ENCODE measurements at regions not wholly inside any gene's neighbourhood (a gene's known extent, or its start where the extent isn't known, plus 50 kb on each side); places are given as distances from the start of the nearest gene placed in this dataset.

DNA sequence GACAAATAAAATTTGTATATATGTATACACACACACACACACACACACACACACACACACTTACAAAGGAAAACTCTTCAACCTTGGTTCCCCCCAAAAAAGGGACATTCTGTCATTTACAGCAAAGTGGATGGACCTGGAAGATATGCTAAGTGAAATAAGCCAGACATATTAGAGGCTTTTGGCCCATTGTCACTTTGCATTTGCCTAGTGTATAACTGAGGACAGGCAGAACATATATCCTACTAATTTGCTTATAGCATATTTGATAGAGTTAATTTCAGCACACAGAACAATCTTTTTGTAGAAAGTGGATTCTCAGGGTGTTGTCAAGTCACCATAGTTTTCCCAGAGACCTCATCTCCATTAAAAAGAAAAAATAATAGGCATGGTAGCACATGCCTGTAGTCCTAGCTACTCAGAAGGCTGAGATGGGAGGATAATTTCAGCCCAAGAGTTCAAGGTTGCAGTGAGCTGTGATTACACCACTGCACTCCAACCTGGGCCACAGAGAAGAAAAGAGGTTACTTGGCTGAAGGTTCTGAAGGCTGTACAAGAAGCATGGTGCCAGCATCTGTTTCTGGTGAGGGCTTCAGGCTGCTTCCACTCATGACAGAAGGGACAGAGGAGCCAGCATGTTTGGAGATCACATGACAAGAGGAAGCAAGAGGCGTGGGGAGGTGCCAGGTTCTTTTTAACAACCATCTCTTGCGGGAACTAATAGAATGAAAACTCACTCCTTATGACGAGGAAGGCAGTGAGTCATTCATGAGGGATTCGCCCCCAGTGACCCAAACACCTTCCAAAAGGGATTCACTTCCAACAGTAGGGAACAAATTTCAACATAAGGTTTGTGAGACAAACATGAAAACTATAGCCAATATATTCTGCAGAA, 135.6 kb downstream of the TMEM168 start:
- no peaks in the 10 kb centered on the region for H3K36me3 ChIP-seq (ENCODE audit: control insufficient read depth in 2 of 2, extremely low read depth in 1 of 2, insufficient read depth in 1 of 2, low read length in 1 of 2)
- no peaks in the 10 kb centered on the region for H3K27me3 ChIP-seq (replicated peaks in 1 of 2; ENCODE audit: control insufficient read depth in 2 of 2, extremely low read depth in 1 of 2, insufficient read depth in 2 of 2, low read length in 1 of 2)
- H3K4me1 ChIP-seq (ENCODE audit: control insufficient read depth in 1 of 2, extremely low read depth in 1 of 2, insufficient read depth in 2 of 2, low read length in 2 of 2) = no peaks in the 10 kb centered on the region
- ATAC-seq (replicated peaks in 1 of 4) (no peak), DNase-seq (no peak)
- no peaks in the 10 kb centered on the region for H3K9me3 ChIP-seq
- no peak overlapping the region for H3K4me3 ChIP-seq (ENCODE audit: control insufficient read depth in 1 of 2, extremely low read depth in 1 of 2, low read length in 1 of 2)
- H3K27ac ChIP-seq (ENCODE audit: low read length) = no peak overlapping the region
- ChIA-PET CTCF (no interaction called here), POLR2A (no interaction called here)
- Mint-ChIP-seq H3K27ac (no peak overlapping the region), H3K27me3 (peaks cover 0 to 4% of the 10 kb centered on the region in 2 donors), H3K4me1 (no peaks in the 10 kb centered on the region), H3K36me3 (no peaks in the 10 kb centered on the region), H3K9me3 (peaks cover under 1 to 14% (median 4%) of the 10 kb centered on the region in 3 donors), H3K4me3 (no peak overlapping the region)
- no CpG with 5 or more reads among the region's 4 CpGs for WGBS (ENCODE audit: insufficient coverage)

DNA sequence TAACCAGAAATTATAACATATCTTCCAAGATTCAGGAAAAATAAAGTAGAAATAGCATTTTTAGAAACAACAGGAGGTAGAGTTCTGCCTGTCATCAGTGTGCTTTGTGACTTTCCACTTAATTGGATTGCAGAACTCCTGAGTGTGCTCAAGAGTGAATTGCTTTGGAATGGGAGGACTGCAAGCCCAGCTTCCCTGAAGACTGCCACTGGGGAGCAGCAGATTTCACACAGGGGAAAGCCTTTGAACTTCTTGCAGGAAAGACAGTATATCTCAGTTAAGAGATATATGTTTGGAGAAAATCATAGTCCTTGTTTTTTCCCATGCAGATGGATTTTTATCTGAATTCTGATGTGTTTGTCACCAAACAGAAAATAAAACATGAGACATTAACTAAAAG, 124.5 kb downstream of the TMEM168 start:
- Mint-ChIP-seq H3K27ac (no peak overlapping the region), H3K36me3 (no peaks in the 10 kb centered on the region), H3K4me1 (no peaks in the 10 kb centered on the region), H3K9me3 (no peaks in the 10 kb centered on the region), H3K27me3 (peaks cover 3 to 15% of the 10 kb centered on the region in 2 donors), H3K4me3 (no peak overlapping the region)
- ATAC-seq (replicated peaks in 1 of 4) (no peak), DNase-seq (no peak)
- Histone ChIP-seq H3K4me1 (ENCODE audit: control insufficient read depth in 1 of 2, extremely low read depth in 1 of 2, insufficient read depth in 2 of 2, low read length in 2 of 2) (no peaks in the 10 kb centered on the region), H3K36me3 (ENCODE audit: control insufficient read depth in 2 of 2, extremely low read depth in 1 of 2, insufficient read depth in 1 of 2, low read length in 1 of 2) (no peaks in the 10 kb centered on the region), H3K27ac (ENCODE audit: low read length) (no peak overlapping the region), H3K9me3 (no peaks in the 10 kb centered on the region), H3K27me3 (replicated peaks in 1 of 2; ENCODE audit: control insufficient read depth in 2 of 2, extremely low read depth in 1 of 2, insufficient read depth in 2 of 2, low read length in 1 of 2) (peaks cover 0 to 7% of the 10 kb centered on the region in 2 experiments), H3K4me3 (ENCODE audit: control insufficient read depth in 1 of 2, extremely low read depth in 1 of 2, low read length in 1 of 2) (no peak overlapping the region)
- CTCF ChIA-PET = no interaction called here
- POLR2A ChIA-PET = interaction anchor here in 1 of 2 donors (0.6 kb wide), 1 partner anchor 68 kb away, joined by 3 read pairs; no protein-coding TSS in a partner anchor

DNA sequence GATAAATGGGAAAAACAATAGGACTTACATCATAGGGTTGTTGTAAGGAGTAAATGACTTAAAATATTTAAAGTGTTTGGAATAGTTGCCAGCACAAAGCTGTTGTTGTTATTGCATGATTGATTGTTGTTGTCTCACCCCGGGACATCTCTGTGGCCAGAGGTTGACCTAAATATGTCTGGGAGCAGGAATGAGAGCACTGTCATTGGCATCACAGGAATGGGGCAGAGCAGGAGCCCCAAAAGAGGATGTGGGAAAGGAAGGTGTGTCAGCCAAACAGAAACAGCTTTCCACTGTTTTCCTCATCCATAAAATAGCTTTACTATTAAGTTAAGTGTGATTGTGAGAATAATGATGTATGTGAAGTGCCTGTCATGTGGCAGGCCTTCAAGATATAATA, 121.6 kb downstream of the TMEM168 start:
- no peak for DNase-seq
- H3K36me3 Mint-ChIP-seq = no peaks in the 10 kb centered on the region
- Histone ChIP-seq H3K36me3 (ENCODE audit: control insufficient read depth in 2 of 2, extremely low read depth in 1 of 2, insufficient read depth in 1 of 2, low read length in 1 of 2) (no peaks in the 10 kb centered on the region), H3K27ac (ENCODE audit: low read length) (no peak overlapping the region), H3K9me3 (no peaks in the 10 kb centered on the region), H3K4me1 (ENCODE audit: control insufficient read depth in 1 of 2, extremely low read depth in 1 of 2, insufficient read depth in 2 of 2, low read length in 2 of 2) (no peaks in the 10 kb centered on the region), H3K4me3 (ENCODE audit: control insufficient read depth in 1 of 2, extremely low read depth in 1 of 2, low read length in 1 of 2) (no peak overlapping the region), H3K27me3 (replicated peaks in 1 of 2; ENCODE audit: control insufficient read depth in 2 of 2, extremely low read depth in 1 of 2, insufficient read depth in 2 of 2, low read length in 1 of 2) (no peaks in the 10 kb centered on the region)
- no peak overlapping the region for H3K4me3 Mint-ChIP-seq
- no peaks in the 10 kb centered on the region for H3K9me3 Mint-ChIP-seq
- ChIA-PET POLR2A (no interaction called here), CTCF (no interaction called here)
- WGBS (ENCODE audit: insufficient coverage) = no CpG with 5 or more reads among the region's 1 CpG
- peaks cover 3 to 8% of the 10 kb centered on the region in 2 donors for H3K27me3 Mint-ChIP-seq
- ATAC-seq (replicated peaks in 1 of 4) = no peak
- no peaks in the 10 kb centered on the region for H3K4me1 Mint-ChIP-seq
- no peak overlapping the region for H3K27ac Mint-ChIP-seq

DNA sequence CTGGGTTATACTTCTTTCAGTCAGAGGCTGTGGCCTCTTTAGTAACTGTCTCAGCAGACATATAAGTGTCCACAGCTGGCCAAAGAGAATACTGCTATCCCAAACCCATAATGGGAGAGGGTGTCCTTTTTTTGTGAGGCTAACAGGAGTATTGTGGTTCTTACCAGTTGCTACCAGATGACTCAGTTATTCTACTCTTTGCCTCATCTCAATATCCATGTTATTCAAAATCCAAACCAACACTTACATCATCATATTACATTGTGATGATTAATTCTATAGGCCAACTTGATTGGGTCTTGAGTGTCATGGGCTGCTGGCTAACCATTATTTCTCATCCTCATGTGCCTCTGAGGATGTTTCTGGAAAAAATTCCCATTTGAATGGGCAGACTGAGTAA, 120.9 kb downstream of the TMEM168 start:
- Histone ChIP-seq H3K27me3 (replicated peaks in 1 of 2; ENCODE audit: control insufficient read depth in 2 of 2, extremely low read depth in 1 of 2, insufficient read depth in 2 of 2, low read length in 1 of 2) (no peaks in the 10 kb centered on the region), H3K4me1 (ENCODE audit: control insufficient read depth in 1 of 2, extremely low read depth in 1 of 2, insufficient read depth in 2 of 2, low read length in 2 of 2) (no peaks in the 10 kb centered on the region), H3K36me3 (ENCODE audit: control insufficient read depth in 2 of 2, extremely low read depth in 1 of 2, insufficient read depth in 1 of 2, low read length in 1 of 2) (no peaks in the 10 kb centered on the region), H3K9me3 (no peaks in the 10 kb centered on the region), H3K27ac (ENCODE audit: low read length) (no peak overlapping the region), H3K4me3 (ENCODE audit: control insufficient read depth in 1 of 2, extremely low read depth in 1 of 2, low read length in 1 of 2) (no peak overlapping the region)
- H3K36me3 Mint-ChIP-seq = no peaks in the 10 kb centered on the region
- peaks cover 7 to 10% of the 10 kb centered on the region in 2 donors for H3K27me3 Mint-ChIP-seq
- H3K4me3 Mint-ChIP-seq = no peak overlapping the region
- no peaks in the 10 kb centered on the region for H3K4me1 Mint-ChIP-seq
- no peak overlapping the region for H3K27ac Mint-ChIP-seq
- ATAC-seq (replicated peaks in 1 of 4) = no peak
- H3K9me3 Mint-ChIP-seq = no peaks in the 10 kb centered on the region
- ChIA-PET POLR2A (no interaction called here), CTCF (interaction anchor here in 1 of 2 donors (1.1 kb wide), 1 partner anchor 10 kb away, joined by 3 read pairs; no protein-coding TSS in a partner anchor)
- no peak for DNase-seq

DNA sequence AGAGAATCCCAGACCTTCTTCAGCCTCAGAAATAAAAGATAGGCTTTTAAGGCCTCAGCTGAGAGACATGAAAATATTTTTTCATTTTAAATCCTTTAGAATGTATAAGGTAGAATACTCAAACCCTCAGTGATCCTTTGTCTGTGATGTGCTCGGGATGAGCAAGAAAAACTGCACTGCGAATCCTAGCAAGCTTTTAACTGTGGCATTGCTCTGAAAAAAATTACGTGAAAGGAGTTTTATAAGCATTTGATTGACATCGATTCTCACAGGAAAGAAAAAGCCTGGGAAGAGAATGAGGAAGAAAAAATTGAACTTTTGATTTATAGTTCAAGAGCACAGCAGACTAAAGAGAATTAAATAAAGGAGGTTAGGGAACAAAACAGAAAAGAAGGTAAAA, 120.0 kb downstream of the TMEM168 start:
- ChIA-PET POLR2A (interaction anchor here in 1 of 2 donors (0.6 kb wide), 1 partner anchor 9 kb away, joined by 3 read pairs; no protein-coding TSS in a partner anchor), CTCF (interaction anchor here in 1 of 2 donors (0.7 to 1.1 kb wide), 2 partner anchors 9 to 467 kb away, joined by 3 to 4 read pairs; no protein-coding TSS in a partner anchor)
- Mint-ChIP-seq H3K27ac (no peak overlapping the region), H3K36me3 (no peaks in the 10 kb centered on the region), H3K4me3 (no peak overlapping the region), H3K27me3 (peaks cover 7 to 10% of the 10 kb centered on the region in 2 donors), H3K4me1 (no peaks in the 10 kb centered on the region), H3K9me3 (no peaks in the 10 kb centered on the region)
- no peaks in the 10 kb centered on the region for H3K27me3 ChIP-seq (replicated peaks in 1 of 2; ENCODE audit: control insufficient read depth in 2 of 2, extremely low read depth in 1 of 2, insufficient read depth in 2 of 2, low read length in 1 of 2)
- no peaks in the 10 kb centered on the region for H3K4me1 ChIP-seq (ENCODE audit: control insufficient read depth in 1 of 2, extremely low read depth in 1 of 2, insufficient read depth in 2 of 2, low read length in 2 of 2)
- H3K9me3 ChIP-seq = no peaks in the 10 kb centered on the region
- 72% methylated on average over 2 of the region's 4 CpGs for WGBS (ENCODE audit: insufficient coverage)
- DNase-seq (no peak), ATAC-seq (replicated peaks in 1 of 4) (no peak)
- H3K36me3 ChIP-seq (ENCODE audit: control insufficient read depth in 2 of 2, extremely low read depth in 1 of 2, insufficient read depth in 1 of 2, low read length in 1 of 2) = no peaks in the 10 kb centered on the region
- no peak overlapping the region for H3K4me3 ChIP-seq (ENCODE audit: control insufficient read depth in 1 of 2, extremely low read depth in 1 of 2, low read length in 1 of 2)
- no peak overlapping the region for H3K27ac ChIP-seq (ENCODE audit: low read length)

DNA sequence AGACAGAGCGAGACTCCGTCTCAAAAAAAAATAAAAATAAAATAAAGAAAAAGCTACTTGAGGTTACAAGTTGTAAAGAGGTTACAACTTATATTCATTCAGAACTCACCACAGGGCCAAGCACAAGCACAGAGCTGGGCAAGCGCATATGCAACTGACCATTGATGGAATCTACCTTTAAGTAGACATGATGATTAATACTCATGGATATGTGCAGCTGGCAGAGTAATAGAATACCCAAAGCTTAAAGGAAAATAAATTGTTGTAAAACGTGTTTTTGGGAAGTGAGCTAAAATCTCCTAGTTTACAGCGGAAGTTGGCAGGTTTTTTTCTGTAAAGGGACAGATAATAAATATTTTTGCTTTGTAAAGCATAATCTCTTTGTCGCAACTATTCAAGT, 111.6 kb downstream of the TMEM168 start:
- H3K9me3 Mint-ChIP-seq = peaks cover 0 to 4% (median 0%) of the 10 kb centered on the region in 3 donors
- no peaks in the 10 kb centered on the region for H3K36me3 ChIP-seq (ENCODE audit: control insufficient read depth in 2 of 2, extremely low read depth in 1 of 2, insufficient read depth in 1 of 2, low read length in 1 of 2)
- H3K4me1 Mint-ChIP-seq = no peaks in the 10 kb centered on the region
- WGBS (ENCODE audit: insufficient coverage) = 100% methylated on average over 1 of the region's 6 CpGs
- no peak overlapping the region for H3K27ac Mint-ChIP-seq
- no peak overlapping the region for H3K4me3 Mint-ChIP-seq
- H3K4me1 ChIP-seq (ENCODE audit: control insufficient read depth in 1 of 2, extremely low read depth in 1 of 2, insufficient read depth in 2 of 2, low read length in 2 of 2) = no peaks in the 10 kb centered on the region
- H3K27me3 Mint-ChIP-seq = peaks cover 2 to 4% of the 10 kb centered on the region in 2 donors
- H3K36me3 Mint-ChIP-seq = no peaks in the 10 kb centered on the region
- no peak overlapping the region for H3K27ac ChIP-seq (ENCODE audit: low read length)
- no peaks in the 10 kb centered on the region for H3K9me3 ChIP-seq
- no peaks in the 10 kb centered on the region for H3K27me3 ChIP-seq (replicated peaks in 1 of 2; ENCODE audit: control insufficient read depth in 2 of 2, extremely low read depth in 1 of 2, insufficient read depth in 2 of 2, low read length in 1 of 2)
- POLR2A ChIA-PET = interaction anchor here in 1 of 2 donors (0.6 kb wide), 1 partner anchor 15 kb away, joined by 3 read pairs; no protein-coding TSS in a partner anchor
- DNase-seq (no peak), ATAC-seq (replicated peaks in 1 of 4) (no peak)
- CTCF ChIA-PET = interaction anchor here (0.6 to 1.0 kb wide), 3 partner anchors 9 to 133 kb away, joined by 3 read pairs; no protein-coding TSS in a partner anchor
- no peak overlapping the region for H3K4me3 ChIP-seq (ENCODE audit: control insufficient read depth in 1 of 2, extremely low read depth in 1 of 2, low read length in 1 of 2)

All from T-cell (primary cell).